A549 (cell line): ENCODE measurements at regions not wholly inside any gene's neighbourhood (a gene's known extent, or its start where the extent isn't known, plus 50 kb on each side); places are given as distances from the start of the nearest gene placed in this dataset.

Source experiments
- ATAC-seq, 2 experiments: fragments of 200-7000 bp in 1 of 2; fragments of >200 bp in 1 of 2; cut with Nextera tagmentation in 1 of 2; cut with Tn5 transposase in 1 of 2; 3 replicates each; pipeline versions ENCODE4 v1.8.0 to v1.9.1; 2018 to 2020; ENCODE audit warnings: mild to moderate bottlenecking in 1 of 2, moderate library complexity in 1 of 2
- CTCF ChIA-PET: fragments of 300-600 bp; sonication (Branson Sonifier 250); formaldehyde crosslinking; extraction: SDS; loops from one replicate; lab custom pipeline; 2021; ENCODE audit warnings: antibody characterized with exemption, inconsistent platforms; lab: Yijun Ruan, JAX
- POLR2A ChIA-PET: fragments of 350-600 bp; formaldehyde crosslinking; extraction: SDS; loops from one replicate; lab custom pipeline; 2021; ENCODE audit warnings: antibody characterized with exemption, inconsistent platforms; lab: Yijun Ruan, JAX
- DNase-seq, 2 experiments: peaks; one replicate each; pipeline versions ENCODE4 v3.0.0 to v3.0.0-alpha.2; 2011 to 2016; ENCODE audit warnings: low read depth in 1 of 2, low spot score in 1 of 2
- FAIRE-seq: peaks from 2 replicates; lab custom pipeline; 2011; peaks lifted over from hg19 to GRCh38; lab: Jason Lieb, UNC
- H3K27ac ChIP-seq, 2 experiments: fragments of >200 bp; sonication (Bioruptor Twin); formaldehyde crosslinking; 3 replicates each; pipeline ENCODE4 v1.5.1; 2016 to 2017
- H3K4me1 ChIP-seq: fragments of >200 bp; sonication (Bioruptor Twin); formaldehyde crosslinking; 3 replicates; pipeline ENCODE4 v1.6.1; 2016
- H3K4me2 ChIP-seq: fragments of >200 bp; sonication (Bioruptor Twin); formaldehyde crosslinking; 3 replicates; pipeline ENCODE4 v1.6.1; 2016
- H3K4me3 ChIP-seq: fragments of >200 bp; sonication (Bioruptor Twin); formaldehyde crosslinking; 3 replicates; pipeline ENCODE4 v1.5.1; 2016
- H3K9me3 ChIP-seq: fragments of >200 bp; sonication (Bioruptor Twin); formaldehyde crosslinking; 3 replicates; pipeline ENCODE4 v1.6.1; 2016
- ATOH8 ChIP-seq: fragments of 250-450 bp; sonication (Bioruptor Pico); IDR thresholded peaks from 2 replicates; pipeline ENCODE4 v1.5.0; 2020; ENCODE audit warnings: low read depth, mild to moderate bottlenecking, moderate library complexity
- BCL3 ChIP-seq: fragments of >200 bp; sonication (Bioruptor Twin); formaldehyde crosslinking; IDR thresholded peaks from 3 replicates; pipeline ENCODE4 v1.6.1; 2016
- BHLHE40 ChIP-seq: IDR thresholded peaks from 2 replicates; pipeline ENCODE4 v1.6.1; 2012; ENCODE audit warnings: low read depth, low read length, inconsistent platforms
- CBX2 ChIP-seq: fragments of 200-600 bp; sonication (generic); IDR thresholded peaks from 2 replicates; pipeline ENCODE4 v1.6.1; 2016; ENCODE audit warnings: low read depth, mild to moderate bottlenecking, borderline replicate concordance
- CEBPB ChIP-seq, 2 experiments: fragments of >200 bp in 1 of 2; sonication (Bioruptor Twin) in 1 of 2; formaldehyde crosslinking in 1 of 2; IDR thresholded peaks; 2 replicates each; pipeline ENCODE4 v1.6.1; 2012 to 2016
- CTCF ChIP-seq: fragments of >200 bp; sonication (Bioruptor Twin); formaldehyde crosslinking; IDR thresholded peaks from 3 replicates; pipeline ENCODE4 v1.5.1; 2016
- ESRRA ChIP-seq: fragments of 150-350 bp; IDR thresholded peaks from 2 replicates; pipeline ENCODE4 v1.6.1; 2014; ENCODE audit warnings: mild to moderate bottlenecking, low read length, borderline replicate concordance
- FOSL2 ChIP-seq, 2 experiments: fragments of 450-650 bp in 1 of 2; fragments of >200 bp in 1 of 2; sonication (Bioruptor Twin) in 1 of 2; formaldehyde crosslinking; IDR thresholded peaks; 2 replicates each; pipeline versions ENCODE4 v1.5.0 to v1.6.1; 2016 to 2020; ENCODE audit warnings: mild to moderate bottlenecking in 1 of 2, moderate library complexity in 1 of 2
- FOXS1 ChIP-seq: fragments of 250-450 bp; sonication (Bioruptor Pico); IDR thresholded peaks from 2 replicates; pipeline ENCODE4 v1.5.0; 2020; ENCODE audit warnings: mild to moderate bottlenecking, moderate library complexity
- HOXB13 ChIP-seq: fragments of 250-450 bp; sonication (Bioruptor Pico); IDR thresholded peaks from 2 replicates; pipeline ENCODE4 v1.5.0; 2020; ENCODE audit warnings: low read depth, mild to moderate bottlenecking, moderate library complexity
- JUN ChIP-seq, 2 experiments: fragments of >200 bp; sonication (Bioruptor Twin); formaldehyde crosslinking; IDR thresholded peaks; 2 replicates in 1 of 2; 3 replicates in 1 of 2; pipeline ENCODE4 v1.6.1; 2016 to 2017
- KDM5A ChIP-seq: fragments of 200-600 bp; sonication (generic); IDR thresholded peaks from 2 replicates; pipeline ENCODE4 v1.6.1; 2016; ENCODE audit warnings: antibody characterized with exemption, mild to moderate bottlenecking
- MAX ChIP-seq: IDR thresholded peaks from 2 replicates; pipeline ENCODE4 v1.6.1; 2012
- NPAS2 ChIP-seq: fragments of 250-450 bp; sonication (Bioruptor Pico); IDR thresholded peaks from 2 replicates; pipeline ENCODE4 v1.8.0; 2022; ENCODE audit warnings: mild to moderate bottlenecking, moderate library complexity, borderline replicate concordance
- NR3C1 ChIP-seq: fragments of >200 bp; sonication (Bioruptor Twin); formaldehyde crosslinking; IDR thresholded peaks from 3 replicates; pipeline ENCODE4 v1.6.1; 2017
- PHF8 ChIP-seq: fragments of 200-600 bp; sonication (generic); IDR thresholded peaks from 2 replicates; pipeline ENCODE4 v1.6.1; 2016; ENCODE audit warnings: low read depth, mild to moderate bottlenecking, antibody characterized with exemption, moderate library complexity, borderline replicate concordance
- POLR2AphosphoS2 ChIP-seq: conservative IDR thresholded peaks from 2 replicates; pipeline ENCODE4 v1.6.1; 2012; ENCODE audit warnings: low read length, improper control_type of control experiment, inconsistent platforms
- RAD21 ChIP-seq, 2 experiments: fragments of >200 bp in 1 of 2; sonication (Bioruptor Twin) in 1 of 2; formaldehyde crosslinking in 1 of 2; IDR thresholded peaks in 1 of 2; conservative IDR thresholded peaks in 1 of 2; 2 replicates in 1 of 2; 3 replicates in 1 of 2; pipeline ENCODE4 v1.6.1; 2012 to 2018; ENCODE audit warnings: inconsistent platforms in 1 of 2
- RCOR1 ChIP-seq: fragments of 150-350 bp; IDR thresholded peaks from 2 replicates; pipeline ENCODE4 v1.6.1; 2014; ENCODE audit warnings: antibody characterized with exemption, low read length, low read depth
- RNF2 ChIP-seq: fragments of 200-600 bp; sonication (generic); IDR thresholded peaks from 2 replicates; pipeline ENCODE4 v1.6.1; 2016; ENCODE audit warnings: low read depth, mild to moderate bottlenecking, antibody characterized with exemption, moderate library complexity, borderline replicate concordance
- SMC3 ChIP-seq: fragments of >200 bp; sonication (Bioruptor Twin); formaldehyde crosslinking; IDR thresholded peaks from 3 replicates; pipeline ENCODE4 v1.6.1; 2018; ENCODE audit warnings: inconsistent platforms
- USF2 ChIP-seq: fragments of 450-650 bp; IDR thresholded peaks from 2 replicates; pipeline ENCODE4 v1.6.1; 2014; ENCODE audit warnings: antibody characterized with exemption
- WGBS: methylation state at CpG from one replicate; pipeline ENCODE4 v1.1.6; 2017; ENCODE audit errors: missing lambda C conversion rate; 5-methylcytosine and 5-hydroxymethylcytosine counted together

GRCh38 chr5:14063138-14063537, 80.0 kb upstream of the TRIO start (continued):
- TF ChIP-seq NPAS2 (CRISPR knock-in tag) (no peak), KDM5A (no peak), RCOR1 (no peak), ESRRA (no peak), JUN (IDR thresholded peaks at IDR 0.05) (no peak), CEBPB (IDR thresholded peaks at IDR 0.05) (no peak)

- Histone ChIP-seq H3K4me1 (no peaks in the 10 kb centered on the region), H3K9me3 (0 out of 3 replicates have a peak, but pooled peaks cover 3% of the 10 kb centered on the region), H3K27ac (no peak overlapping the region), H3K4me3 (no peak overlapping the region), H3K4me2 (no peak overlapping the region)
- 69% methylated on average over 2 of the region's 2 CpGs for WGBS
- POLR2A ChIA-PET, result no interaction called here
- DNase-seq (no peak), ATAC-seq (no peak), FAIRE-seq (no peak)
- CTCF ChIA-PET, result interaction anchor here (0.9 to 1.4 kb wide), 2 partner anchors 16 to 587 kb away, joined by 3 read pairs; no protein-coding TSS in a partner anchor
- TF ChIP-seq POLR2AphosphoS2 (no peak), HOXB13 (no peak), KDM5A (no peak), BHLHE40 (no peak), RNF2 (no peak), JUN (IDR thresholded peaks at IDR 0.05) (no peak), SMC3 (no peak), MAX (no peak), BCL3 (no peak), FOXS1 (CRISPR knock-in tag) (no peak), USF2 (no peak), FOSL2 (IDR thresholded peaks at IDR 0.05) (no peak), FOSL2 (CRISPR knock-in tag; IDR thresholded peaks at IDR 0.05) (no peak), RAD21 (conservative IDR thresholded peaks at IDR 0.05 in 1 of 2, IDR thresholded peaks at IDR 0.05 in 1 of 2) (no peak), ATOH8 (CRISPR knock-in tag) (no peak), NR3C1 (no peak), CBX2 (no peak), PHF8 (no peak), CTCF (no peak)
- TF ChIP-seq, all 56 proteins: peak for 0
These were observed 81.0 kb upstream of the TRIO start for GRCh38 chr5:14062178-14062577.
